Renal pelvis (tissue), 1 donor: ENCODE measurements at regions not wholly inside any gene's neighbourhood (a gene's known extent, or its start where the extent isn't known, plus 50 kb on each side); places are given as distances from the start of the nearest gene placed in this dataset.
"Not testable (repeated sequence)": the region's sequence is repeated elsewhere in the genome, so short reads cannot be mapped to it uniquely, and the experiment has no call there.

Source experiments
- DNase-seq: peaks from one replicate; pipeline ENCODE4 v3.0.0-alpha.2; 2013

DNA sequence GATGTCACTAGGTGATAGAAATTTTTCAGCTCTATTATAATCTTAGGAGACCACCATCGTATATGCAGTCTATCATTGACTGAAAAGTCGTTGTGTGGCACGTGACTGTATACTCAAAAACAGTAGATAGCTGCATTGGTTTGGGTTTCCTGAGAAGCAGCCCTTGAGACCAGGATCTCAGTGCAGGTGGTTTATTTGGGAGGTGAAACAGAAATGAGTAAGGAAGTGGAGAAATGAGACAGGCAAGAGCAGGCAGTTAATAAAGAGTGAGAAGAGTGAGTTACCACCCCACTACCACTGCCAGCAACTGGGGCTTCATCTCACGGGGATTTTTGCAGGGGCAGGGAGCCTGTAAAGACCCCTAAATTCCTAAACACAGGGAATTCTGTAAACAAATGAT lies 221.0 kb downstream of the SHQ1 start:
- DNase-seq = no peak

DNA sequence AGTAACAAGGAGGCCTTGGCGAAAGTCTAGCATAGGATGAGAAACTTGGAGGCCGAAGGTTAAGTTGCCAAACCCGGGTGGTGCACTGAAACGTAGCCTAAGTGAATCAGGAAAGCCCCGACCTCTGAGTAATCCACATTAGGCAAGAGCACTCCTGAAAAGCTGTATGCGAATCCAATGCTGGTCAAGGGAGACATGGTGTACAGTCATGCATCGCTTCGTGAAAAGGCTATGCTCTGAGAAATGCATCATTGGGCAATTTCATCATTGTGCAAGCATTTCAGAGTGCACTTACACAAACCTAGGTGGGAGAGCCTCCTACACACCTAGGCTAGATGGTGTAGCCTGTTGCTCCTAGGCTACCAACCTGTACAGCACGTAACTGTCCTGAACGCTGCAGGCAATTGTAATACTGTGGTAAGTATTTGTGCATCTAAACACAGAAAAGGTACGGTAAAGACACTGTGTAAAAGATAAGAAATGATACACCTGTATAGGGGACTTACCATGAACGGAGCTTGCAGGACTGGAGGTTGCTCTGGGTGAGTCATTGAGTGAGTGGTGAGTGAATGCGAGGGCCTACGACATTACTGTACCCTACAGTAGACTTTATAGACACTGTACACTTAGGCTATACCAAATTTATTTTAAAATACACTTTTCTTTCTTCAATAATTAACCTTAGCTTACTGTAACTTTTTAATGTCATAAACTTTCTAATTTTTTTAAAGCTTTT lies 222.5 kb downstream of the SHQ1 start:
- DNase-seq = no peak

DNA sequence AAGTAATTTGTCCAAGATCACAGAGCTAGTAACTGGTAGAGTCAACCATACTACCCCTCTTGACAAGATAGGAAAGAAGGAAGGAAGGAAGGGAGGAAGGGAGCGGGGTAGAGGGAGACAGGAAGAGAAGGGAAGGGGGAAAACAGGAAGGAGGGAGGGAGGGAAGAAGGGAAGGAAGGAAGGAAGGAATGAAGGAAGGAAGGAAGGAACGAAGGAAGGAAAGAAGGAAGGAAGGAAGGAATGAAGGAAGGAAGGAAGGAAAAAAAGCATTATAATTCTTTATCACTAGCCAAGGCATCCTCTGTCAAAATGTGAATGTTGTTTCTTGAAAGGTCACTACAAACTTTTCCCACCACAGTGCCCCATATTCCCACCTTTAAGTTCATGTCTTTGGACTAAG lies 223.6 kb downstream of the SHQ1 start:
- no peak for DNase-seq

DNA sequence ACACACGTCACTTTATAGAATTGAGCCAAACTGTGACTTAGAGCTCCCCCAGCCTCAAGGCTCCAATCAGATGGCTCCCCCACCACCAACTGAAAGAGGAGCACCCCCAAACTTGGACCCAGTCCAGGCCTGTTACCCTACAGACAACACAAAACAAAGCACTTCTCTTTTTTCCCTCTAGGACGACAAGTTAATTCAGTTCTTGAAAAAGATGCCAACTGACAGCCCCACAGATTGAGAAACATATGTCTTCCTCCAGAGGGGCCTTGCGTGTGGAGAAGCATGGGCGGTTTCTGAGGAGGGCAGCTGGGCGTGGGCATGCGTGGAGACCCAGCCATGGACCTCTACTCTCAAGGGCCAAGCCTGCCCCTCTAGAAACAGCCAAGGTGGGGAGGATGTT lies 229.5 kb downstream of the SHQ1 start:
- DNase-seq = no peak

DNA sequence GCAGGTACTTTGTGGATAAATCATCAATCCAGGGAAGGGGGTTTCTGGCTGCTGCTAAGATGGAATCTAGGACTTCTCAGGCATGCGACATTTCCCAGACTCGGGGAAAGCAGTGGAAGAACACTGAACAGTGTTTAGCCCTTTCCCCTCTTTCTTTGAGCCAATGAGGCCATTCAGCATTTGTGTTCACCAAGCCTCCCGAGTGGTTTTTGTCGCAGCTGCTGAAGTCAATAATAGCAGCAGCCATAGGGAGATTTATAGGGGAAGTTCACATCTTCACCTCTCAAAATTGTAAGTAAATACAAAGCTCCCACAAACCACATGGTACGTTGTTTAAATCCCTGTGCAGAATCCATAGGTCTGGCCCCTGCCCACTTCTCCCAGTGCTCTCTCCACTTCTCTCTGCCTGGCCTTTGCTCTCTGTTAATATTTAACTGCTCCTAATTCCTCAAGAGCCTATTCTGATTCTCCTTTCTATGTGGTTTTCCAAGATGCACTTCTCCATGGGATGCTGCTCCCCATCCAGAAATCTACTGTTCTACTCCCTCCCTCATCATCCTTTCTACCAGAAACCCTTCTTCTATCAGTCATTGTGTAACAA lies 230.7 kb downstream of the SHQ1 start:
- DNase-seq = peak; percentile 69

DNA sequence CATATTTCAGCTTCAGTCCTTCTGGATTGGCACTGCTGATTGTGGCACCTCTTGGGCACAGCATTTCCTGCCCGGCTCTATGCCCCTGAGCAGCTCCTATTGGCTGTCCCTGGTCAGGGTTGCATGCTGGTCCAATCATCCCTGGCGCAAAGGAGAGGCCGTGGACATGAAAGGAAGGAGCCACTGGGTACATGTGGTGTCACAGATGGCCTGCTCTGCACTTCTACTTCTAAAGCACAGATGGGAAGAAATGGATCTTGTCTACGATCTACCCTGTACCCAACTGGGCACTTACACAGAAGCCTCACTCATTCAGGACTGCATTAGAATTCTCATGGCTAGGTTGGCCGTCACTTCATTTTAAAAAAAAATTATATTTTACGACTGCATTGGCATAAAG lies 232.5 kb downstream of the SHQ1 start:
- no peak for DNase-seq

DNA sequence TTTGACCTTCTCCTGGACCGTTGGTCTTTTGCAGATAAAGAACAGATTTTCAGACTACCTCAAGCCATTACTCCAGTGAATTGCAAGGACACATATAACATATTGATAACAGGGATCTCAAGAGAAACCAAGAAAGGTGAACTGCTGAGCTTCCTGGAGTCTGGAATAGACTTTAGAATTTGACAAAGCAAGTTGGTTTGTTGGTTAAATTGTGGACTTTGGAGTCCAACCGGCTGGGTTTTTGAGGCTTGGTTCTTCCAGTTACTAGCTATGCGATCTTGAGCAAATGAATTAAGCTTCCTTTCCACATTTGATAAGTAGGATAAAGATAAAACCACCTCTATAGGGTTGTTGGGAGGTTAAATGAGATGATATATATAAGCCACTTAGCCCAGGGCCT lies 233.1 kb downstream of the SHQ1 start:
- no peak for DNase-seq

DNA sequence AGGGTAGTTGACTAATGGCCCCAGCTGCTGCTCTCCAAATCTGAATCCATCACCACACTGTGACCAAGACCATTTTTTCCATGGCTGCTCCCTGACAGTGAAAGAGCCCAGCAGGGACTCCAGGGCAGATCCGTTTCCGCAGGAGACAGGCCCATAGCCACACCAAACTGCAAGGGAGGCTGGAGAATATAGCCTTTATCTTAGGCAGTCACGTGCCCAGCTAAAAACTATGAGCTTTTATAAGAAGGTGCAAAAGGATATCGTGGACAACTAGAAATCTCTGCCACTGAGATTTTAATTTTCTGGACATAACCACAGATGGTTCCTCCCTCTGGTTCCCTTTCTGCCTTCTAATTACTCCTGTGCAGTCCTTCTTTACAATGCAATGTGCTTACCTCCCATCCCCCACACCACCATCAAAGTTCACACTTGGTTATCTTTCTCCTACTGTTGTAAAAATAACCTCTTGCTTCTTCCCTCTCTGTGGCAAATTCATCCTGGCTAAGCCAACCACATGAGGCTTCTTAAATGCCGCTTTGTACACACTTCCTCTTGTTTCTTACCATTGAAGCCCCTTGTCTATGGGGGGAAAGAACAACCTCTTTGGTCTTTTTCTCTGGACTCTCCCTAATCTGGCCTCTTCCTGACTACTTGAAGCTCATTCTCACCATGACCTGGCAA lies 233.7 kb downstream of the SHQ1 start:
- no peak for DNase-seq

DNA sequence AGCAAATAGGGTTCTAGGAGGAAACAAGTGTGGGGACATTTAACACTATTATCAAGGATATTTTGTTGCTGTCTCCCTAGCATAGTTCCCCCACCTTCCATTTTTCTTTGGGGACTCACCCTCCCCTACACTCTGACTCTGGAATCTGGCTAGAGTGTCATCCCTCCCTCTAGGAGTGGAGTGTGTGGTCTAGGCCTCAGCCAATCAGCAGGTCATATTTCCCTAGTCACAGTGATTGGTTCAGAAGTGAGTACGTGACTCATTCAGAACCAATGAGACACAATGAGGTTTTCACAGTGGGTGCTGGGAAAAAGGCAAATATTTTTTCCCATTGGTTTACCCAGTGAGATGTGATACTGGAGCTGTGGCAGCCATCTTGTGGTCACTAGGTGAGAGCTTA lies 234.4 kb downstream of the SHQ1 start:
- DNase-seq = no peak

DNA sequence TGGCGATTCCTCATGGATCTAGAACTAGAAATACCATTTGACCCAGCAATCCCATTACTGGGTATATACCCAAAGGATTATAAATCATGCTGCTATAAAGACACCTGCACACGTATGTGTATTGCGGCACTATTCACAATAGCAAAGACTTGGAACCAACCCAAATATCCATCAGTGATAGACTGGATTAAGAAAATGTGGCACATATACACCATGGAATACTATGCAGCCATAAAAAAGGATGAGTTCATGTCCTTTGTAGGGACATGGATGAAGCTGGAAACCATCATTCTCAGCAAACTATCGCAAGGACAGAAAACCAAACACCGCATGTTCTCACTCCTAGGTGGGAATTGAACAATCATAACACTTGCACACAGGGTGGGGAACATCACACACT lies 239.1 kb downstream of the SHQ1 start:
- not testable (repeated sequence) for DNase-seq

DNA sequence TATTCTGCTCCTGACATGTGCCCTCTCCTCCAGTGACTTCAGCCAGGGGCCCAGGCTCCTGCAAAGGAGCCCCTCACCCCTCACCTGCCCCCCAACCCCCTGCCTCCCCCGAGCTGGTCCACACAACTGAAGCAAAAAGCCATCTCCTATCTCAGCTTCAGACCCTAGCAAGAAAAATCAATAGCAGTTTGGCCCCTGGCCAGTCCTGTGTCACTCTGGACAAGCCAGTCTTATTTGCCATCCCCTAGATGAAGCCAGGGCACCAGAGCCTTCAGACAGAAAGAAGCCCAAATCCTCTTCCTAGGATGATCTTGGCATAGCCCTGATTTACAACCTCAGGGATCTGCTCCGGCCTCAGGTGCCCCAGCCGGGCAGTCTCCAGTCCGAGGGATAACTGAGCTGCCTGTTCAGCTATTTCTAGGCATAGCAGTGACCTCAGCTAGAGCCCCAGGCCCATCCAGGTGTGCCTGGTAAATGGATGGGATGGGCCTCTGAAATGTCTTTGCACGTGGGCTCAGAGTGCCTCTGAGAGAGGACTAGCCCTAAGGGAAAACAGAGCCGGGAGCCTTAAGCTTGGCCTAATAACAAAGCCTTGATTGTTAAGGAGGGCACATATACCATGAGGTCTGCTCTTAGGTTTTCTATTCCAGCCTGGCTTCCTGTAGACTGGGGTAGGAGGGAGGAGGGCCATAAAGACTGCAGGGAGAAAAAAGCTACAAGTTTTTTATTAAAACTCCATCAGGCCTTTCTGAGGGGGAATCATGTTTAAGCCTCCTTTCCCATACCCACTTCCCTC lies 242.0 kb downstream of the SHQ1 start:
- no peak for DNase-seq

DNA sequence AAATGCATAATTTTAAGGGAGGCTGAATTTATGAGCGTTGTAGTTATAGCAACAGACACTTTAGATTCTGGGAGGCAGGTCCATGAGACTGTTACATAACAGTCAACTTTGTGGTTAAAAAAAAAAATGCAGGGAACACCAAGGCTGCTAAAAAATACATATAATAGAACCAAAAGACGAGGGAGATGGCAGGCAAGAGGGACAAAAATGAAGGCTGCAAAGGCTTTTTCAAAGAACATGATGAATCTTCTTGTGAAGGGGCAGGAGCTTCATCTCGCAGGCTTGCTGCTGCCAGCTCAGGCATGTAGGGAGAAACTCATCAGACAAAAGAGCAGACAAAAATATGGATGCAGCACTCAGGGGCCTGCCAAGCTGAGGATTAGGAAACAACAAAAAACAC lies 243.9 kb downstream of the SHQ1 start:
- no peak for DNase-seq

DNA sequence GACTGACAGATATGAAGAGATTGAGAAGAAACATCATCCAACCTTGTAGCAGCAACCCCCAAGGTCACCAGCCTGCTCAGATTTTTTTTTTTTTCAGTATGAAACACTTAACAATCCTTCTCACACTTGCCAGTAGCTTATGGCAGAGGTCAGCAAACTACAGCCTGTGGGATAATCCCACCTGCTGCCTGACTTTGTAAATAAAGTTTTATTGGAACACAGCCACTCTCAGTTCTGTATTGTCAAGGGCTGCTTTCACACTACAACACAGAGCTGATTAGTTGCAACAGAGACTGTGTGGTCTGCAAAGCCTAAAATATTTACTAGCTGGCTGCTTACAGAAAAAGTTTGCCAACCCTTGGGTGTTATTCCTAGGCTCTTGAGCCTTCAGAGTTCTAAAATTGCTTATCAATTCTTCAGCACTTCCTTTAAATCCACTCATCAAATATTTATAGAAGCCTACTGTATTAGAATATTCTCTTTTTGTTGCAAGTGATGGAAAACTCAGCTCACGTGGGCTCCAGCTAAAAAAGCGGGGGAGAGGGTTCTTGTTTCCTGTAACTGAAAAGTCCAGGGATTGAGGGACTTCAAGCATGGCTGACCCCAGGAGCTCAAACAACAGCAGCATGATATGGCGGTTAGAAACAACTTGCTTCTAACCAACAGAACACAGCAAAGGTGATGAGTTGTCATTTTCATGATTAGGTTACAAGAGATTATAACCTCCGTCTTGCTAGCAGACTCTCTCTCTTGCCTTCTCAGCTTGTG lies 246.1 kb downstream of the SHQ1 start:
- no peak for DNase-seq

DNA sequence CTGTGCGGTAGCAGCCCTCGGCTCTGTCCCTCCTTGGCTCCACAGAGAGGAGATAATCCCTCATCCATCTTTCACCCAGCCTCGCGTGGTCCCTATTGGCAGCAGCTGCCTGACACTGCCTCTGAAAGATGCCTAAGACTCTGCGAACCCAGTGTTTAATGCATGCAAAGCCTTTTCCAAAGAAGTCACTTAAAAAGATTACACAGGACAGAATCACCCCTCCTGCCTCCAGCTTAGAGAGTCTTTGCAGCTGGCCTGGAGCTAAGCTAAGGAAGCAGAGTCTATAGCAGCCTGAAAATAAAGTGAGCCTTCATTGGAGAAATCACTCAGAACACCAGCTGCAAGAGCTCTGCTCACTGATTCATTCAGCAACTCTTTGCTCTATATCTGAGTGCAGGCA lies 247.2 kb downstream of the SHQ1 start:
- peak; percentile 60 for DNase-seq

DNA sequence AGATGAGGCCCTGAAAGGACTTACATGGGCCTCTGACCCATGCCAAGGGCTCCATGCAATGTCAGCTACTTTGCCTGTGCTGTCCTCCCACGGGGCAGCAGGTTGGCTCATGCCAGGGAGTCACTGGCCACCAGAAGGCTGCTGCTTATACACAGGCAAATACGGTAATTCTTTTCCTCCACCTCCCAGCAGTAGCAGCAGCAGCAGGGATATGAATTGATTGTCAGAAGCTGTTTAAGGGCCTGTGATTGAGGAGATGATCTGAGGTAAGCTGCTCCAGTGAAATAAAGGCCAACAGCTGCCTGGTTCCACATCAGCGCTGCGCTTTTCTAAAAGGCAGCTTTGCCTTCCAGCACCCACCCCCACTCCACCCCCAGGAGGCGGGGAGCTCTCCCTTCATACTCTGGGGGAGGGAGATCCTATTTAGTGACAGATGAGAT lies 250.5 kb downstream of the SHQ1 start:
- no peak for DNase-seq

DNA sequence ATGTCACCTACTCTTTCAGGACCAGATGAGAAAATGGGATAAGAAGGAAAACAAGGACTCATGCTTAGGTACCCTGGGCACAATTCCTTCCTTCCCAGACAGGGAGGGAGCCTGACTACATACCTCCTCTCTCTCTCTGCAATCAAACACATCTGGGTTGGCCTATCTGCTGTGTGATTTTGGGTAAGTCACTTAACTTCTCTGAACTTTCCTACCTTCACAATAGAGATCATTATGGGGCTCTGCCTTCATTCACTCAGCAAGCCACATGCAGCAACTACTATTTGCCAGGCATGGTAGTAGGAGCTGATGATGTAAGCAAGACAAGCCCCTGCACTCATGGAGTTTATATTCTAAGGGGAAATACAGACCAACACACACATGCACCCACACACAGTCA lies 251.2 kb downstream of the SHQ1 start:
- no peak for DNase-seq

DNA sequence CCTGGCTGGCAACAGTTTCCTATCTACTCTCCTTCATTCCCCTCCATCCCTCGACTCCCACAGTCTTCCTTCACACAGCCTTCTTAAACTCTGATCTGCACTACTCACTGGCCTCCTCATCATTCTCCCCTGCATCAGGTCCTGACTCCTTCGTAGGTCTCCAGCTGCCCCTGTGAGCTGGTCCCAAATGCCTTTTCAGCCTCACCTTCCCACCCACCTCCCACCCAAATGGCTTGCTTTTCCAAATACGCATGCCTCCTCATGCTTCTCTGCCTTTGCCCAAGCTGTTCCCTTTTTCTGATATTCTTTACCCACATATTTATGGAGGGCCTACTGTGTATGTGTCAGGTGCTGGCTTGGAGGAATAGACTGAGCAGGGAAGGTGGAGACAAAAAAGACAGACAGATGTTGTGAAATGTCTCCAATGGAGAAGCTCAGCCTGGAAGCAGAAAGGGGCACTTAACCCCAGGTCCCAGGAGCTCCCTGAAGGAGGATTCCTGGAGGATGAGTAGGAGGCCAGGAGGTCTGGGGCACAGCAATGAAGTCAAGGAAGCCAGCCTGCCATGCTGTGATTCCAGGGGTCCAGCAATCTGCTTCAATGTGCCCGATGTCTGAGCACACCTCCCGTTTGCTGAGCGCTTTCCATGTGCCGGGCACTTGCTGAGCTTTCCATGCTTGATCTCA lies 252.2 kb downstream of the SHQ1 start:
- DNase-seq = no peak

DNA sequence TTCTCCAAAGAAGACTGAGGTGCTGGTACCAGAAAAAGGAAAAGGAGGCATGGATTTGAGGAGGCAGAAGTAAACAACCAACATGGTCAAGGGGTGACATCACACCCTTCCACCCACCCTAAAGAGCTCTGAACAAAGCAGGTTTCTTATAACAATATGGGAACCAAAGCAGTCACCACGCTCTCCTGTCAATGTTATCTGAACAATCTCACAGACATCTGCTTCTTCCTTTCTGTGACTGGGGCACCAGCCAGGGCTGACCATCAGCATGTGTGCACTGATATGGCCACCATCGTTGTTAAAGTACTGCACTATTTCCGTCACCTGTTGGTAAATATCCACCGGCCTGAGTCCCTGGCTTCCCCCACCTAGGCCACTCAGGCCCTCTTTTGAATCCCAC lies 252.9 kb downstream of the SHQ1 start:
- DNase-seq = no peak

DNA sequence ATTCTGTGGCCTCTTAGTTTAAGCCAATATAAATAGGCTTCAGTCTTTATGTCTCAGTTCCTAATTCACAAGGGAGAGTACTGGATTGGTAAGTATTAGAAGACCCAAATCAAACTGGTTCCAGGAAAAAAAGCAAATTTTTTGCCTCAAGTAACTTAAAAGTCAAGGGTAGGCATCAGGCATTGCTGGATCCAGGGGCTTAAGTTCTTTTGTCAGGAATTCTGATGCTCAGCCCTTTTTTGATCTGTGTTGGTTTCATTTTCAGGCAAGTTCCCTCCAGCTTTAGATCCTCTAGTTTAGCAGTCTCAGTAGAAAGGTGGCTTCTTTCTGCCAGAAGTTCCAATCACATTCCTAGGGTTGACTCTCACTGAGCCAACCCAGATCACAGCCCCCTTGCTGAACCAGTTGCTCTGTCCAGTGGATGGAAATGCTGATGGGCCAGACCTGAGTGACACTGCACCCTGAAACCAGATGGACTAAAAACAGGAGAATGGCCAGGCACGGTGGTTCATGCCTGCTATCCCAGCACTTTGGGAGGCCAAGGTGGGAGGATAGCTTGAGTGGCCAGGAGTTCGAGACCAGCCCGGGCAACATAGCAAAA lies 253.5 kb downstream of the SHQ1 start:
- DNase-seq = no peak

DNA sequence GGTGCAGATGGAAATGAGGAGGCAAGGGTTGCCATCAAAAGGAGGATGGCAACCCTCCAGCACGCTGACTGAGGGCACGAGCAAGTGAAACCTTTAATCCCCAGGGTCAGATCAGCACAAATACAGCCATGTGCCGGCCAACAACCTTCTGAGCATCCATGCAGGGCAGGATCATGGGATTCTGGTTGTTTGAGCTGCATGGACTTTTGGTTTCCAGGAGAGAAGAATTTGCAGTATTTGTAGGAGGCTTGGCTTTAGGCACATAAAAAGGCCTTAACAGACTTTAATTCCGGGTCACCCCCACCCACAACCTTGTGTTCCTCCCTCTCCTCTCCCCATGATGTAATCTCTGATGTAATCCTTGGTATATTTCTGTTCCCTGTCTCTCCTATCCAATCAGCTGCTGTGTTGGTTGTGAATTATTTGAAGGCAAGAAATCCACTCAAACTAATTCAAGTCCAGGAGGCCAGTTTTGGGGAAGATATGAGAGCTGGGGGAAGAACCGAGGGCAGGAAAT lies 254.3 kb downstream of the SHQ1 start:
- DNase-seq = no peak
